Neural cell (in vitro differentiated cells): ENCODE measurements at regions not wholly inside any gene's neighbourhood (a gene's known extent, or its start where the extent isn't known, plus 50 kb on each side); places are given as distances from the start of the nearest gene placed in this dataset.

ENCODE experiments used
- CTCF ChIP-seq: fragments of 450-650 bp; IDR thresholded peaks from 2 replicates; pipeline ENCODE4 v1.5.1; 2014; ENCODE audit warnings: antibody characterized with exemption, mild to moderate bottlenecking, moderate library complexity; ENCODE audit not compliant: poor library complexity, severe bottlenecking
- EP300 ChIP-seq: fragments of 450-650 bp; conservative IDR thresholded peaks from 2 replicates; pipeline ENCODE4 v1.6.1; 2014; ENCODE audit warnings: antibody characterized with exemption, mild to moderate bottlenecking, moderate library complexity; ENCODE audit not compliant: poor library complexity, severe bottlenecking
- POLR2AphosphoS5 ChIP-seq: IDR thresholded peaks from 2 replicates; pipeline ENCODE4 v1.6.1; 2012
- RAD21 ChIP-seq: fragments of 450-650 bp; conservative IDR thresholded peaks from 2 replicates; pipeline ENCODE4 v1.6.1; 2014; ENCODE audit warnings: antibody characterized with exemption, mild to moderate bottlenecking, moderate library complexity
- REST ChIP-seq: IDR thresholded peaks from 2 replicates; pipeline ENCODE4 v1.6.1; 2012; ENCODE audit warnings: borderline replicate concordance
- SMC3 ChIP-seq: fragments of 450-650 bp; conservative IDR thresholded peaks from 2 replicates; pipeline ENCODE4 v1.6.1; 2014; ENCODE audit warnings: antibody characterized with exemption, mild to moderate bottlenecking, moderate library complexity; ENCODE audit not compliant: poor library complexity
- TAF1 ChIP-seq: IDR thresholded peaks from 2 replicates; pipeline ENCODE4 v1.6.1; 2012; ENCODE audit warnings: low read depth

GRCh38 chr2:192471982-192472381 lies 277.2 kb upstream of the TMEFF2 start:
- TF ChIP-seq TAF1 (no peak), RAD21 (no peak), CTCF (no peak), POLR2AphosphoS5 (no peak), EP300 (no peak), REST (no peak), SMC3 (no peak)
